Omental fat pad (tissue), 3 donors: ENCODE measurements at regions not wholly inside any gene's neighbourhood (a gene's known extent, or its start where the extent isn't known, plus 50 kb on each side); places are given as distances from the start of the nearest gene placed in this dataset.

Experiments
- ATAC-seq: fragments of 150-250 bp; one replicate; pipeline ENCODE4 v1.9.1; 2016; ENCODE audit warnings: mild to moderate bottlenecking, moderate library complexity; ENCODE audit not compliant: low FRiP score
- DNase-seq: peaks from one replicate; pipeline ENCODE4 v3.0.0-alpha.2; 2019; ENCODE audit warnings: low spot score
- TF ChIP-seq, protein P1 (sequence below), 3 donors: fragments of 450-650 bp; IDR thresholded peaks; one replicate each; pipeline ENCODE4 v1.5.1; 2016 to 2017; ENCODE audit warnings: antibody characterized with exemption in 3 of 3, mild to moderate bottlenecking in 3 of 3, moderate library complexity in 2 of 3

GRCh38 chr4:24637173-24637572, 52.8 kb upstream of the DHX15 start:
- ATAC-seq (no peak), DNase-seq (no peak)
- TF ChIP-seq, protein P1, sequence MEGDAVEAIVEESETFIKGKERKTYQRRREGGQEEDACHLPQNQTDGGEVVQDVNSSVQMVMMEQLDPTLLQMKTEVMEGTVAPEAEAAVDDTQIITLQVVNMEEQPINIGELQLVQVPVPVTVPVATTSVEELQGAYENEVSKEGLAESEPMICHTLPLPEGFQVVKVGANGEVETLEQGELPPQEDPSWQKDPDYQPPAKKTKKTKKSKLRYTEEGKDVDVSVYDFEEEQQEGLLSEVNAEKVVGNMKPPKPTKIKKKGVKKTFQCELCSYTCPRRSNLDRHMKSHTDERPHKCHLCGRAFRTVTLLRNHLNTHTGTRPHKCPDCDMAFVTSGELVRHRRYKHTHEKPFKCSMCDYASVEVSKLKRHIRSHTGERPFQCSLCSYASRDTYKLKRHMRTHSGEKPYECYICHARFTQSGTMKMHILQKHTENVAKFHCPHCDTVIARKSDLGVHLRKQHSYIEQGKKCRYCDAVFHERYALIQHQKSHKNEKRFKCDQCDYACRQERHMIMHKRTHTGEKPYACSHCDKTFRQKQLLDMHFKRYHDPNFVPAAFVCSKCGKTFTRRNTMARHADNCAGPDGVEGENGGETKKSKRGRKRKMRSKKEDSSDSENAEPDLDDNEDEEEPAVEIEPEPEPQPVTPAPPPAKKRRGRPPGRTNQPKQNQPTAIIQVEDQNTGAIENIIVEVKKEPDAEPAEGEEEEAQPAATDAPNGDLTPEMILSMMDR (IDR thresholded peaks at IDR 0.05) = no peak

GRCh38 chr4:24638396-24638875, 54.1 kb upstream of the DHX15 start:
- TF ChIP-seq, protein P1 (IDR thresholded peaks at IDR 0.05) = no peak
- ATAC-seq = no peak
- no peak for DNase-seq

GRCh38 chr4:24639714-24640113, 55.4 kb upstream of the DHX15 start:
- DNase-seq (no peak), ATAC-seq (no peak)
- TF ChIP-seq, protein P1 (IDR thresholded peaks at IDR 0.05) = no peak

DNA sequence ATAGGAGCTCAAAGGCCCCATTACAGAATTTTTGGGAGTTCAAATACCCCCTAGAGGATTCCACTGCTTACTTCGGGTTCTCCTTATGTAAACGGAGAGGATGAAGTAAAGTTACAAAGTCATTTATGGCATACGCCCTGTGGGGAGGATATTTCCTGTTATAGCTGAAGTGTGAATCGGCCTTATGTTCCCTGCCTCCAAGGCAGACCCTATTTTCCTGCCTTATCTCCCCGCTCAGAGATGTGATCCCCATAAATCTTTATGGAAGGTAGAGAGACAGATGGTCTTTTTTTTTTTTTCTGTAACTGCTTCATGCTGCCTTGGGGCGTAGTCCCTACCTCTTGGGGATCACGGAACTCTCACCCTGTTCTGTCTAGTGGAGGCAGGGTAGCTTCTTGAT, 56.0 kb upstream of the DHX15 start:
- no peak for ATAC-seq
- TF ChIP-seq, protein P1 (IDR thresholded peaks at IDR 0.05) = no peak
- no peak for DNase-seq

- DNase-seq = no peak
- peak; percentile 48 for ATAC-seq
Observed at GRCh38 chr4:24642981-24643547, 58.7 kb upstream of the DHX15 start.

DNA sequence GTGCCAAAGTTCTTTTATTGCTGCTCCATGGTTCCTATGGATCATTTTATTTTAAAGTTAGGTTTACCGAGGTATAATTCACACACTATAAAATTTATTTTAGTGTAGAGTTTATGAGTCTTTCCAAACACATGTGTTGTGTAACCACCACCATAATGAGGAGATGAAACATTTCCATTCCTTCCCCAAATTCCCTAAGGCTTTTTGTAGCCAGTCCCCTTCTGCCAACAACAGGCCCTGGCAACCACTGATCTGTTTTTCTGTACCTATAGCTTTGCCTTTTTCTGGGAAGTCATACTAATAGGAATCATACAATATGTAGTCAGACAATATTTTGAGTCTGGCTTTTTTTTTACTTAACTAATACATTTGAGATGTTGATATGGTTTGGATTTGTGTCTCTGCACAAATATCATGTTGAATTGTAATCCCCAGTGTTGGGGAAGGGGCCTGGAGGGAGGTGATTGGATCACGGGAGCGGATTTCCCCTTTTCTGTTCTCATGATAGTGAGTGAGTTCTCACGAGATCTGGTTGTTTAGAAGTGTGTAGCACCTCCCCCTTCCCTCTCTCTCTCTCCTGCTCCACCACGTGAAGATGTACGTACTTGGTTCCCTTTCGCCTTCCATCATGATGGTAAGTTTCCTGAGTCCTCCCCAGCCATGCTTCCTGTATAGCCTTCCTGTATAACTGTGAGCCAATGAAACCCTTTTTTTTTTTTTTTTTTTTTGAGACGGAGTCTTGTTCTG, 59.6 kb upstream of the DHX15 start:
- ATAC-seq (no peak), DNase-seq (no peak)
- TF ChIP-seq, protein P1 (IDR thresholded peaks at IDR 0.05) = no peak

More at GRCh38 chr4:24642981-24643547, 58.7 kb upstream of the DHX15 start:
- TF ChIP-seq, protein P1 (IDR thresholded peaks at IDR 0.05) = no peak
